Heart left ventricle (tissue), 16 donors: ENCODE measurements at regions not wholly inside any gene's neighbourhood (a gene's known extent, or its start where the extent isn't known, plus 50 kb on each side); places are given as distances from the start of the nearest gene placed in this dataset.

Experiments
- ATAC-seq, 4 donors: fragments of 200-7000 bp; cut with Tn5 transposase; one replicate each; pipeline ENCODE4 v1.9.1; 2020 to 2022; ENCODE audit warnings: moderate library complexity in 4 of 4, mild to moderate bottlenecking in 3 of 4, moderate number of reproducible peaks in 1 of 4
- DNase-seq, 5 donors: peaks; one replicate each; pipeline ENCODE4 v3.0.0-alpha.2; 2020
- H3K27ac ChIP-seq, 12 donors: fragments of 200-600 bp; sonication (generic) in 4 of 12; one replicate each; pipeline versions ENCODE4 v1.5.0 to v1.8.0; 2016 to 2022; ENCODE audit warnings: mild to moderate bottlenecking in 2 of 12
- H3K27me3 ChIP-seq, 9 donors: fragments of 200-600 bp; sonication (generic) in 2 of 9; one replicate each; pipeline versions ENCODE4 v1.5.1 to v1.8.0; 2016 to 2022; ENCODE audit warnings: mild to moderate bottlenecking in 3 of 9
- H3K36me3 ChIP-seq, 9 donors: fragments of 200-600 bp; sonication (generic) in 2 of 9; one replicate each; pipeline versions ENCODE4 v1.5.0 to v1.8.0; 2018 to 2022; ENCODE audit warnings: mild to moderate bottlenecking in 2 of 9
- H3K4me1 ChIP-seq, 12 donors: fragments of 200-600 bp; sonication (generic) in 4 of 12; one replicate each; pipeline versions ENCODE4 v1.5.0 to v1.8.0; 2016 to 2022; ENCODE audit warnings: mild to moderate bottlenecking in 3 of 12
- H3K4me3 ChIP-seq, 12 donors: fragments of 200-600 bp; sonication (generic) in 4 of 12; one replicate each; pipeline versions ENCODE4 v1.5.0 to v1.8.0; 2017 to 2022; ENCODE audit warnings: mild to moderate bottlenecking in 9 of 12, moderate library complexity in 4 of 12
- H3K9me3 ChIP-seq, 12 donors: fragments of 200-600 bp; sonication (generic) in 4 of 12; one replicate each; pipeline versions ENCODE4 v1.5.0 to v1.8.0; 2016 to 2022; ENCODE audit warnings: mild to moderate bottlenecking in 1 of 12
- CTCF ChIP-seq, 12 donors: fragments of 200-600 bp; sonication (generic) in 4 of 12; IDR thresholded peaks; one replicate each; pipeline versions ENCODE4 v1.5.0 to v1.8.0; 2018 to 2022; ENCODE audit warnings: antibody characterized with exemption in 12 of 12, mild to moderate bottlenecking in 5 of 12
- POLR2A ChIP-seq, 2 donors: fragments of 450-650 bp; IDR thresholded peaks; one replicate each; pipeline ENCODE4 v1.6.1; 2017; ENCODE audit warnings: antibody characterized with exemption in 2 of 2, mild to moderate bottlenecking in 2 of 2, moderate library complexity in 2 of 2
- WGBS, 4 donors: extraction: QIAGEN DNeasy Blood & Tissue Kit in 2 of 4; methylation state at CpG; one replicate each; pipeline versions ENCODE4 v1.1.5 to v1.1.7; 2013 to 2018; 5-methylcytosine and 5-hydroxymethylcytosine counted together
- intact Hi-C, 10 donors: fragments of 100-400 bp; cut with DNase I; formaldehyde crosslinking; loops; one replicate each; pipeline versions ENCODE4 v1.11.1 to v1.14.2; 2022
- donor health status: ischemic (EF 13 %, LVEDD 7.1; RV severe dilation, severe dysfunction).
- donor health status: healthy with polysubstance abuse.
- donor health status: DM: no; HTN: yes; CAD: no.
- donor health status: DM: no; HTN: no; CAD: no.
- donor health status: ischemic (EF 25% LVEDD 6.9; RV normal size, moderate dysfunction).
- donor health status: ischemic (EF 25% LVEDD 5.7; RV mildly dilated, moderate dysfunction).
- donor health status: healthy.
- donor health status: DM: yes; HTN: yes; CAD: no.
- donor health status: ischemic (EF 35%, LVEDD 5.7; RV mildly dilated, moderate dysfunction).
- donor health status: nonischemic (EF 11% LVEDD 7.7; RV severe dilation, severe dysfunction).
- donor health status: DM: yes; HTN: yes; CAD: no.
- donor health status: PGD.
- donor health status: ischemic (EF 29% LVEDD 5.4; RV normal size, mild dysfunction).
- donor health status: nonischemic (EF 23%, LVEDD 6.1; RV moderate dilation, normal function).

- WGBS, 4 donors, result 41 to 54% (median 46%) methylated on average over 2 of the region's 2 CpGs
- DNase-seq (no peak), ATAC-seq (no peak)
- Histone ChIP-seq H3K36me3 (no peaks in the 10 kb centered on the region), H3K9me3 (no peaks in the 10 kb centered on the region), H3K4me1 (peaks cover 0 to 10% (median 0%) of the 10 kb centered on the region in 12 donors), H3K27me3 (no peaks in the 10 kb centered on the region), H3K27ac (no peak overlapping the region), H3K4me3 (no peak overlapping the region)
- intact Hi-C loops, result no loop called here
- TF ChIP-seq POLR2A (IDR thresholded peaks at IDR 0.05) (no peak), CTCF (IDR thresholded peaks at IDR 0.05) (no peak)
Observed at GRCh38 chr18:55088000-55088401, 128.7 kb upstream of the CCDC68 start.

- Histone ChIP-seq H3K4me3 (no peak overlapping the region), H3K27ac (no peak overlapping the region), H3K4me1 (peaks cover 0 to 10% (median 0%) of the 10 kb centered on the region in 12 donors), H3K9me3 (no peaks in the 10 kb centered on the region), H3K27me3 (no peaks in the 10 kb centered on the region), H3K36me3 (no peaks in the 10 kb centered on the region)
- intact Hi-C loops, result no loop called here
- no peak for DNase-seq
- TF ChIP-seq POLR2A (IDR thresholded peaks at IDR 0.05), result no peak
- no peak for TF ChIP-seq CTCF (IDR thresholded peaks at IDR 0.05)
- 86 to 91% (median 88%) methylated on average over 3 of the region's 3 CpGs for WGBS, 4 donors
- no peak for ATAC-seq
Observed at GRCh38 chr18:55086906-55087305, 127.6 kb upstream of the CCDC68 start.

- DNase-seq, result no peak
- ATAC-seq, result no peak
- TF ChIP-seq POLR2A (IDR thresholded peaks at IDR 0.05) (no peak), CTCF (IDR thresholded peaks at IDR 0.05) (no peak)
- no peaks in the 10 kb centered on the region for H3K27me3 ChIP-seq
- intact Hi-C loops, result no loop called here
- H3K36me3 ChIP-seq, result no peaks in the 10 kb centered on the region
- H3K27ac ChIP-seq, result no peak overlapping the region
- 90 to 92% (median 91%) methylated on average over 4 of the region's 4 CpGs for WGBS, 4 donors
- H3K4me1 ChIP-seq, result peaks cover 0 to 10% (median 0%) of the 10 kb centered on the region in 12 donors
- H3K4me3 ChIP-seq, result no peak overlapping the region
- H3K9me3 ChIP-seq, result no peaks in the 10 kb centered on the region
Observed at GRCh38 chr18:55085557-55086285, 126.5 kb upstream of the CCDC68 start.

DNA sequence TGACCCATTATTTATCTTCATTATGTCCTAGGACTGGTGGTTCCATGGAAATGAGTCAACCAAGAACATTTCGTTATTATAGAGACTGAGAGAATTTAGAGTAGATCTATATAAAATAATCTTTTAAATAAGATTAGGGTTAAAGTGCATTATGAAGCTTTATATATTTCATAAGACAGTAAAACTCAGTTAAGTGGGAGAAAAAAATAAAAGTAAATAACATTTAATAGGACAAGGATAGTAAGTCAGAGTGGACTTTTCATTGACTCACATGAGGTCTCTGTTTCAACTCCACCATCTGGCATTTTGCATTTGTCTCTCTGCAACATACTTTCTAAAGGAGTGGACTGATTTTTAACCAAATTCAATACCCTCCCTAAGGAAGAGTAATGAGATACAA is 125.3 kb upstream of the CCDC68 start:
- no peak overlapping the region for H3K4me3 ChIP-seq
- no peaks in the 10 kb centered on the region for H3K9me3 ChIP-seq
- DNase-seq (no peak), ATAC-seq (no peak)
- H3K27ac ChIP-seq, result no peak overlapping the region
- H3K4me1 ChIP-seq, result peaks cover 0 to 12% (median 1%) of the 10 kb centered on the region in 12 donors
- 86 to 92% (median 89%) methylated on average over 1 of the region's 1 CpG for WGBS, 4 donors
- TF ChIP-seq POLR2A (IDR thresholded peaks at IDR 0.05), result no peak
- no peak for TF ChIP-seq CTCF (IDR thresholded peaks at IDR 0.05)
- H3K27me3 ChIP-seq, result no peaks in the 10 kb centered on the region
- intact Hi-C loops, result no loop called here
- H3K36me3 ChIP-seq, result no peaks in the 10 kb centered on the region
